GM10266 (cell line): ENCODE measurements at regions not wholly inside any gene's neighbourhood (a gene's known extent, or its start where the extent isn't known, plus 50 kb on each side); places are given as distances from the start of the nearest gene placed in this dataset.

Source experiments
- DNase-seq: peaks from one replicate; pipeline ENCODE4 v3.0.0; 2012; ENCODE audit errors: extremely low spot score
- TF ChIP-seq, protein P1 (sequence below): IDR thresholded peaks from 2 replicates; pipeline ENCODE4 v1.5.1; 2012; ENCODE audit warnings: mild to moderate bottlenecking, low read depth; ENCODE audit not compliant: control insufficient read depth, insufficient read depth; ENCODE audit errors: missing control alignments

DNA sequence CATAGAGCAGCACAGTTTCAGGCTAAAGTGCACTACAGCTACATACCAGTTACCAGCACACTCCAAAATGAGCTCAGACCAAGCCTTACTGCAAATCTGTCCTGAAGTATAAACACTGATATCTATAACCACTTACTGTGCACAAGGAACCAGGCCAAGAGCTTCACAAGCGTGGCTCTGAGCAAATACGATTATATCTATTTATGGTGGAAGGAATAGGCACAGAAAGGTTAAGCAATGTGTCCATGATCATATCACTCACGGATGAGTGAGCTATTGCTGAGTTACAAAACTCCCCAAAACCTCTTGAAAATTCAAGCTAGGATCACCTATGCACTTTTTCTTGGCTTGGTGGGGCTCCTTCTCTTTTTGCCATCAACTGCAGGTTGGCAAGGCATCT lies 84.9 kb downstream of the GPAM start:
- TF ChIP-seq, protein P1, sequence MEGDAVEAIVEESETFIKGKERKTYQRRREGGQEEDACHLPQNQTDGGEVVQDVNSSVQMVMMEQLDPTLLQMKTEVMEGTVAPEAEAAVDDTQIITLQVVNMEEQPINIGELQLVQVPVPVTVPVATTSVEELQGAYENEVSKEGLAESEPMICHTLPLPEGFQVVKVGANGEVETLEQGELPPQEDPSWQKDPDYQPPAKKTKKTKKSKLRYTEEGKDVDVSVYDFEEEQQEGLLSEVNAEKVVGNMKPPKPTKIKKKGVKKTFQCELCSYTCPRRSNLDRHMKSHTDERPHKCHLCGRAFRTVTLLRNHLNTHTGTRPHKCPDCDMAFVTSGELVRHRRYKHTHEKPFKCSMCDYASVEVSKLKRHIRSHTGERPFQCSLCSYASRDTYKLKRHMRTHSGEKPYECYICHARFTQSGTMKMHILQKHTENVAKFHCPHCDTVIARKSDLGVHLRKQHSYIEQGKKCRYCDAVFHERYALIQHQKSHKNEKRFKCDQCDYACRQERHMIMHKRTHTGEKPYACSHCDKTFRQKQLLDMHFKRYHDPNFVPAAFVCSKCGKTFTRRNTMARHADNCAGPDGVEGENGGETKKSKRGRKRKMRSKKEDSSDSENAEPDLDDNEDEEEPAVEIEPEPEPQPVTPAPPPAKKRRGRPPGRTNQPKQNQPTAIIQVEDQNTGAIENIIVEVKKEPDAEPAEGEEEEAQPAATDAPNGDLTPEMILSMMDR: no peak
- DNase-seq: no peak
